Progenitor cell of endocrine pancreas (in vitro differentiated cells): ENCODE measurements at regions not wholly inside any gene's neighbourhood (a gene's known extent, or its start where the extent isn't known, plus 50 kb on each side); places are given as distances from the start of the nearest gene placed in this dataset.

Experiments
- DNase-seq: peaks from one replicate; pipeline ENCODE4 v3.0.0; 2021; ENCODE audit warnings: low spot score; ENCODE audit not compliant: unreplicated experiment
- H3K27ac Mint-ChIP-seq: 2 replicates; pipeline ENCODE4 v1.8.0; 2021; ENCODE audit warnings: mild to moderate bottlenecking, moderate library complexity, mixed read lengths
- H3K27me3 Mint-ChIP-seq: 2 replicates; pipeline ENCODE4 v1.8.0; 2021; ENCODE audit warnings: mixed read lengths
- H3K36me3 Mint-ChIP-seq: 2 replicates; pipeline ENCODE4 v1.8.0; 2022; ENCODE audit warnings: mixed read lengths; ENCODE audit not compliant: insufficient read depth
- H3K4me1 Mint-ChIP-seq: 2 replicates; pipeline ENCODE4 v1.8.0; 2021; ENCODE audit warnings: low read depth, mixed read lengths
- H3K4me3 Mint-ChIP-seq: 2 replicates; pipeline ENCODE4 v1.8.0; 2021; ENCODE audit warnings: low read depth, mild to moderate bottlenecking, moderate library complexity, mixed read lengths
- H3K9me3 Mint-ChIP-seq: 2 replicates; pipeline ENCODE4 v1.8.0; 2021; ENCODE audit warnings: low read depth, mixed read lengths
- CTCF ChIP-seq: fragments of 200-600 bp; sonication (generic); IDR thresholded peaks from one replicate; pipeline ENCODE4 v1.5.0; 2021; ENCODE audit warnings: antibody characterized with exemption, mild to moderate bottlenecking; ENCODE audit not compliant: unreplicated experiment

- Mint-ChIP-seq H3K4me3 (no peak overlapping the region), H3K27ac (no peak overlapping the region), H3K27me3 (no peaks in the 10 kb centered on the region), H3K4me1 (peaks cover 10% of the 10 kb centered on the region), H3K9me3 (peaks cover 14% of the 10 kb centered on the region), H3K36me3 (no peaks in the 10 kb centered on the region)
- DNase-seq = no peak
- TF ChIP-seq CTCF = no peak
Observed at GRCh38 chr10:21194510-21194993, 297.4 kb upstream of the NEBL start.

- Mint-ChIP-seq H3K36me3 (no peaks in the 10 kb centered on the region), H3K9me3 (peaks cover 10% of the 10 kb centered on the region), H3K4me1 (peaks cover 10% of the 10 kb centered on the region), H3K27ac (no peak overlapping the region), H3K4me3 (no peak overlapping the region), H3K27me3 (no peaks in the 10 kb centered on the region)
- no peak for TF ChIP-seq CTCF
- no peak for DNase-seq
Observed at GRCh38 chr10:21193196-21193595, 296.1 kb upstream of the NEBL start.

- Mint-ChIP-seq H3K36me3 (no peaks in the 10 kb centered on the region), H3K9me3 (no peaks in the 10 kb centered on the region), H3K27me3 (no peaks in the 10 kb centered on the region), H3K27ac (no peak overlapping the region), H3K4me3 (no peak overlapping the region), H3K4me1 (peaks cover 10% of the 10 kb centered on the region)
- no peak for TF ChIP-seq CTCF
- no peak for DNase-seq
Observed at GRCh38 chr10:21191512-21191911, 294.4 kb upstream of the NEBL start.

GRCh38 chr10:21184984-21185383 lies 287.9 kb upstream of the NEBL start:
- TF ChIP-seq CTCF = no peak
- Mint-ChIP-seq H3K36me3 (no peaks in the 10 kb centered on the region), H3K27me3 (no peaks in the 10 kb centered on the region), H3K4me3 (no peak overlapping the region), H3K9me3 (peaks cover 7% of the 10 kb centered on the region), H3K27ac (no peak overlapping the region), H3K4me1 (peaks cover 2% of the 10 kb centered on the region)
- DNase-seq = no peak

GRCh38 chr10:21184216-21184615 lies 287.1 kb upstream of the NEBL start:
- TF ChIP-seq CTCF = no peak
- H3K4me3 Mint-ChIP-seq = no peak overlapping the region
- peaks cover 12% of the 10 kb centered on the region for H3K9me3 Mint-ChIP-seq
- no peaks in the 10 kb centered on the region for H3K27me3 Mint-ChIP-seq
- peaks cover 2% of the 10 kb centered on the region for H3K4me1 Mint-ChIP-seq
- H3K36me3 Mint-ChIP-seq = peaks cover 2% of the 10 kb centered on the region
- DNase-seq = no peak
- no peak overlapping the region for H3K27ac Mint-ChIP-seq
